ENCODE measurements at regions not wholly inside any gene's neighbourhood (a gene's known extent, or its start where the extent isn't known, plus 50 kb on each side); places are given as distances from the start of the nearest gene placed in this dataset.

- TF ChIP-seq RAD21 (IDR thresholded peaks at IDR 0.05) (no peak), REST (IDR thresholded peaks at IDR 0.05) (no peak), MAX (IDR thresholded peaks at IDR 0.05) (no peak), TAF1 (conservative IDR thresholded peaks at IDR 0.05) (no peak), FOXA1 (IDR thresholded peaks at IDR 0.05) (no peak), FOXA2 (IDR thresholded peaks at IDR 0.05) (no peak), SP1 (IDR thresholded peaks at IDR 0.05) (no peak), HNF4G (IDR thresholded peaks at IDR 0.05) (no peak), EGR1 (IDR thresholded peaks at IDR 0.05; ENCODE audit: low read depth in 2 of 2) (no peak), CTCF (IDR thresholded peaks at IDR 0.05; ENCODE audit: low read depth, low read length, missing input control) (no peak), HNF4A (conservative IDR thresholded peaks at IDR 0.05) (no peak), YY1 (IDR thresholded peaks at IDR 0.05) (no peak), ATF3 (IDR thresholded peaks at IDR 0.05) (no peak), ZBTB33 (IDR thresholded peaks at IDR 0.05) (no peak)
- WGBS: 95% methylated on average over 3 of the region's 3 CpGs
- Histone ChIP-seq H3K36me3 (ENCODE audit: control insufficient read depth in 4 of 4, insufficient read depth in 3 of 4, low read depth in 1 of 4, low read length in 3 of 4) (peaks cover 0 to 1% (median 0%) of the 10 kb centered on the region in 4 donors), H3K9ac (ENCODE audit: low read depth in 1 of 2, low read length in 2 of 2) (no peak overlapping the region), H3K9me3 (ENCODE audit: control insufficient read depth in 4 of 4, low read length in 3 of 4) (no peaks in the 10 kb centered on the region), H3K4me3 (ENCODE audit: low read depth in 1 of 3, low read length in 3 of 3) (no peak overlapping the region), H3K27ac (ENCODE audit: low read depth in 1 of 2, low read length in 2 of 2) (no peak overlapping the region), H3K4me1 (ENCODE audit: control insufficient read depth in 4 of 4, insufficient read depth in 4 of 4, low read length in 3 of 4) (no peaks in the 10 kb centered on the region), H3K27me3 (ENCODE audit: control insufficient read depth in 4 of 4, insufficient read depth in 4 of 4, low read length in 3 of 4) (no peaks in the 10 kb centered on the region)
- no peak for DNase-seq (ENCODE audit: low spot score)
Measured at GRCh38 chr14:71638523-71639196, 293.6 kb upstream of the RGS6 start.

- Histone ChIP-seq H3K4me3 (ENCODE audit: low read depth in 1 of 3, low read length in 3 of 3) (no peak overlapping the region), H3K36me3 (ENCODE audit: control insufficient read depth in 4 of 4, insufficient read depth in 3 of 4, low read depth in 1 of 4, low read length in 3 of 4) (peaks cover 0 to 1% (median 0%) of the 10 kb centered on the region in 4 donors), H3K9me3 (ENCODE audit: control insufficient read depth in 4 of 4, low read length in 3 of 4) (no peaks in the 10 kb centered on the region), H3K9ac (ENCODE audit: low read depth in 1 of 2, low read length in 2 of 2) (no peak overlapping the region), H3K27ac (ENCODE audit: low read depth in 1 of 2, low read length in 2 of 2) (no peak overlapping the region), H3K4me1 (ENCODE audit: control insufficient read depth in 4 of 4, insufficient read depth in 4 of 4, low read length in 3 of 4) (no peaks in the 10 kb centered on the region), H3K27me3 (ENCODE audit: control insufficient read depth in 4 of 4, insufficient read depth in 4 of 4, low read length in 3 of 4) (no peaks in the 10 kb centered on the region)
- no peak for DNase-seq (ENCODE audit: low spot score)
- TF ChIP-seq HNF4G (IDR thresholded peaks at IDR 0.05): no peak
- no peak for TF ChIP-seq TAF1 (conservative IDR thresholded peaks at IDR 0.05)
- TF ChIP-seq FOXA1 (IDR thresholded peaks at IDR 0.05): no peak
- TF ChIP-seq NR2F2 (IDR thresholded peaks at IDR 0.05): no peak
- no peak for TF ChIP-seq ATF3 (IDR thresholded peaks at IDR 0.05)
- 100% methylated on average over 1 of the region's 1 CpG for WGBS
Measured at GRCh38 chr14:71642715-71643114, 289.5 kb upstream of the RGS6 start.
